Ascending aorta (tissue), 2 donors: ENCODE measurements at regions not wholly inside any gene's neighbourhood (a gene's known extent, or its start where the extent isn't known, plus 50 kb on each side); places are given as distances from the start of the nearest gene placed in this dataset.

Experiments
- DNase-seq, 2 donors: peaks; one replicate each; pipeline ENCODE4 v3.0.0-alpha.2; 2019; ENCODE audit warnings: low spot score in 2 of 2
- H3K27ac ChIP-seq, 2 donors: fragments of 200-600 bp; sonication (generic); one replicate each; pipeline ENCODE4 v1.5.1; 2016 to 2017; ENCODE audit warnings: mild to moderate bottlenecking in 1 of 2
- H3K27me3 ChIP-seq: fragments of 200-600 bp; sonication (generic); one replicate; pipeline ENCODE4 v1.5.1; 2017
- H3K36me3 ChIP-seq, 2 donors: fragments of 200-600 bp; sonication (generic); one replicate each; pipeline ENCODE4 v1.5.1; 2016
- H3K4me1 ChIP-seq, 2 donors: fragments of 200-600 bp; sonication (generic); one replicate each; pipeline ENCODE4 v1.5.1; 2016 to 2017; ENCODE audit warnings: mild to moderate bottlenecking in 1 of 2
- H3K4me3 ChIP-seq, 2 donors: fragments of 200-600 bp; sonication (generic); one replicate each; pipeline ENCODE4 v1.5.1; 2016 to 2017; ENCODE audit warnings: mild to moderate bottlenecking in 1 of 2
- H3K9me3 ChIP-seq, 2 donors: fragments of 200-600 bp; sonication (generic); one replicate each; pipeline ENCODE4 v1.5.1; 2016
- intact Hi-C: fragments of 100-400 bp; cut with DNase I; formaldehyde crosslinking; loops from one replicate; pipeline ENCODE4 v1.15.1; 2023
- TF ChIP-seq, protein P1 (sequence below), 3 experiments: fragments of 200-600 bp in 2 of 3; fragments of 450-650 bp in 1 of 3; sonication (generic) in 2 of 3; IDR thresholded peaks; one replicate each; pipeline ENCODE4 v1.5.1; 2016 to 2019; ENCODE audit warnings: antibody characterized with exemption in 3 of 3, mild to moderate bottlenecking in 1 of 3, moderate library complexity in 1 of 3

GRCh38 chr5:124192716-124193115 is 553.7 kb downstream of the ZNF608 start:
- no peaks in the 10 kb centered on the region for H3K36me3 ChIP-seq
- no peak for DNase-seq
- no peak overlapping the region for H3K4me3 ChIP-seq
- H3K27me3 ChIP-seq, result no peaks in the 10 kb centered on the region
- H3K9me3 ChIP-seq, result no peaks in the 10 kb centered on the region
- no peak overlapping the region for H3K27ac ChIP-seq
- H3K4me1 ChIP-seq, result no peaks in the 10 kb centered on the region
- intact Hi-C loops, result no loop called here
- TF ChIP-seq, protein P1, sequence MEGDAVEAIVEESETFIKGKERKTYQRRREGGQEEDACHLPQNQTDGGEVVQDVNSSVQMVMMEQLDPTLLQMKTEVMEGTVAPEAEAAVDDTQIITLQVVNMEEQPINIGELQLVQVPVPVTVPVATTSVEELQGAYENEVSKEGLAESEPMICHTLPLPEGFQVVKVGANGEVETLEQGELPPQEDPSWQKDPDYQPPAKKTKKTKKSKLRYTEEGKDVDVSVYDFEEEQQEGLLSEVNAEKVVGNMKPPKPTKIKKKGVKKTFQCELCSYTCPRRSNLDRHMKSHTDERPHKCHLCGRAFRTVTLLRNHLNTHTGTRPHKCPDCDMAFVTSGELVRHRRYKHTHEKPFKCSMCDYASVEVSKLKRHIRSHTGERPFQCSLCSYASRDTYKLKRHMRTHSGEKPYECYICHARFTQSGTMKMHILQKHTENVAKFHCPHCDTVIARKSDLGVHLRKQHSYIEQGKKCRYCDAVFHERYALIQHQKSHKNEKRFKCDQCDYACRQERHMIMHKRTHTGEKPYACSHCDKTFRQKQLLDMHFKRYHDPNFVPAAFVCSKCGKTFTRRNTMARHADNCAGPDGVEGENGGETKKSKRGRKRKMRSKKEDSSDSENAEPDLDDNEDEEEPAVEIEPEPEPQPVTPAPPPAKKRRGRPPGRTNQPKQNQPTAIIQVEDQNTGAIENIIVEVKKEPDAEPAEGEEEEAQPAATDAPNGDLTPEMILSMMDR (IDR thresholded peaks at IDR 0.05), result no peak

GRCh38 chr5:124185716-124186115 is 560.7 kb downstream of the ZNF608 start:
- Histone ChIP-seq H3K27ac (no peak overlapping the region), H3K4me3 (no peak overlapping the region), H3K27me3 (no peaks in the 10 kb centered on the region), H3K4me1 (no peaks in the 10 kb centered on the region), H3K36me3 (no peaks in the 10 kb centered on the region), H3K9me3 (no peaks in the 10 kb centered on the region)
- intact Hi-C loops, result no loop called here
- DNase-seq, result no peak
- TF ChIP-seq, protein P1 (IDR thresholded peaks at IDR 0.05), result no peak

DNA sequence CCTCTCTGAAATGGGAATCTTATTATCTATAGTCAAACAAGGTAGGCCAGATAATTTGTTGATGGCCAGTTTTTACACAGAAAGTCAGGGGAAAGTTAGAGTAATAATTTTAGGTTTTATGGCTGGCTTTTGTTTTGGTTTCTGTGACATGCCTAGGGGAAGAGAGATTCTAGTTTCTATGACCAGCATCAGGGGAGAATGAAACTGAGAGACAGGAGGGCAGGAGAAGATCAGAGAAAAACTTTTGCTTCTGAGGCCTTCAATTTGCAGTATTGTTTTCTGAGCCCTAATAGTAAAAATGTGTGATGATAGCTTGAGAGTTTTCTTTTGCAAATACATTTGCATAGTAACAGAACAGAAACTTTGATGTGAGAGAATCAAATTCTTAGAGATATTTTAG is 564.3 kb downstream of the ZNF608 start:
- Histone ChIP-seq H3K27me3 (no peaks in the 10 kb centered on the region), H3K9me3 (no peaks in the 10 kb centered on the region), H3K36me3 (no peaks in the 10 kb centered on the region), H3K27ac (no peak overlapping the region), H3K4me1 (no peaks in the 10 kb centered on the region), H3K4me3 (no peak overlapping the region)
- TF ChIP-seq, protein P1 (IDR thresholded peaks at IDR 0.05), result no peak
- DNase-seq, result no peak
- intact Hi-C loops, result no loop called here

DNA sequence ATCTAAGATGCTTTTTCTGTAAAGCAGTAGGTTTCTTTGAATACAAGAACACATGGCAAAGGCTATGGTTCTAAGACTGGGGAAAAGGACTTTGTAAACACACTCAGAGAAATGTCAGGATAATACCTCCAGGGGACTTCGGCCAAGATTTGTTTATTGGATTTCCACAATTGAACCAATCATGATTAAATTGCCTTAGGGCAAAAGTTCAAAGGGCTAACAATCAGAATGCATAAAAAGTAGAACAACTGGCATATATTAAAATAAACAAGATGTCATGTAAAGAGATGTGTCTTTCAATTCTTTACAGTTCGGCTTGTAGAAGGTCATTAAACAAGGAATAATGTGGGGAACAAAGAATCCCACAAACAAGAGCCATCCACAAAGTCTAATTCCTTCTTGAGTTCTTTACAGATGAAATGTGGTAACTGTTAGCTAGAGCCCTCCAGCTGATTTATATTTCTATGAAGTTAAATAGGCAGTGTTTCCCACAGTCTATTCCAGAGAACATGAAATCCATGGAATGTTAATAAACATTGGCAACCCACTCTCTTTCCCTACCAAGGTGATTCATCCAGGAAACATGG is 565.5 kb downstream of the ZNF608 start:
- TF ChIP-seq, protein P1 (IDR thresholded peaks at IDR 0.05), result no peak
- intact Hi-C loops, result no loop called here
- peaks cover 0 to 5% of the 10 kb centered on the region in 2 donors for H3K4me1 ChIP-seq
- no peaks in the 10 kb centered on the region for H3K36me3 ChIP-seq
- no peak overlapping the region for H3K4me3 ChIP-seq
- no peak overlapping the region for H3K27ac ChIP-seq
- H3K27me3 ChIP-seq, result no peaks in the 10 kb centered on the region
- DNase-seq, result no peak
- H3K9me3 ChIP-seq, result no peaks in the 10 kb centered on the region

- peaks cover 0 to 5% of the 10 kb centered on the region in 2 donors for H3K4me1 ChIP-seq
- intact Hi-C loops, result no loop called here
- TF ChIP-seq, protein P1 (IDR thresholded peaks at IDR 0.05), result no peak
- no peak overlapping the region for H3K27ac ChIP-seq
- DNase-seq, result no peak
- H3K9me3 ChIP-seq, result no peaks in the 10 kb centered on the region
- H3K27me3 ChIP-seq, result no peaks in the 10 kb centered on the region
- H3K36me3 ChIP-seq, result no peaks in the 10 kb centered on the region
- no peak overlapping the region for H3K4me3 ChIP-seq
These were observed 566.1 kb downstream of the ZNF608 start for GRCh38 chr5:124180299-124180874.
